ENCODE measurements at regions not wholly inside any gene's neighbourhood (a gene's known extent, or its start where the extent isn't known, plus 50 kb on each side); places are given as distances from the start of the nearest gene placed in this dataset.

- H3K27ac ChIP-seq (ENCODE audit: control insufficient read depth, insufficient read depth, low read length) = no peak overlapping the region
- no peak overlapping the region for H3K9ac ChIP-seq (ENCODE audit: control insufficient read depth, extremely low read depth, insufficient read depth, low read length)
- no peaks in the 10 kb centered on the region for H4K20me1 ChIP-seq (ENCODE audit: control insufficient read depth, extremely low read depth, insufficient read depth, low read length)
- H3K9me1 ChIP-seq (ENCODE audit: control insufficient read depth, extremely low read depth, insufficient read depth, low read length) = no peaks in the 10 kb centered on the region
- no peaks in the 10 kb centered on the region for H3K79me2 ChIP-seq (ENCODE audit: control insufficient read depth, insufficient read depth, low read length)
- no peak for FAIRE-seq
- H3K4me2 ChIP-seq (ENCODE audit: control insufficient read depth, extremely low read depth, insufficient read depth, low read depth, low read length) = no peak overlapping the region
- H3K4me3 ChIP-seq (ENCODE audit: control insufficient read depth in 2 of 3, extremely low read depth in 1 of 3, insufficient read depth in 2 of 3, low read depth in 1 of 3, low read length in 3 of 3) = no peak overlapping the region
- TF ChIP-seq EZH2 (IDR thresholded peaks at IDR 0.05; ENCODE audit: low read length) (no peak), CTCF (optimal IDR thresholded peaks at IDR 0.05 in 1 of 3, IDR thresholded peaks at IDR 0.05 in 1 of 3, conservative IDR thresholded peaks at IDR 0.05 in 1 of 3; ENCODE audit: extremely low read depth in 1 of 3, insufficient read depth in 2 of 3, low read length in 3 of 3) (no peak)
- H3K9me3 ChIP-seq (ENCODE audit: control insufficient read depth, low read depth, low read length) = no peaks in the 10 kb centered on the region
- H3K27me3 ChIP-seq (ENCODE audit: control insufficient read depth, extremely low read depth, insufficient read depth, low read length) = no peaks in the 10 kb centered on the region
- H3K4me1 ChIP-seq (ENCODE audit: control insufficient read depth, extremely low read depth, insufficient read depth, low read length) = no peaks in the 10 kb centered on the region
- dilution Hi-C loops (cut with MboI; ENCODE audit: extremely low pct_ligation_motif_present, low sequenced_read_pairs) = no loop called here
- no peak for DNase-seq (ENCODE audit: low read depth, low spot score)
- H2AFZ ChIP-seq (ENCODE audit: control insufficient read depth, low read length) = no peak overlapping the region
- no peaks in the 10 kb centered on the region for H3K36me3 ChIP-seq (ENCODE audit: control insufficient read depth in 2 of 2, extremely low read depth in 1 of 2, insufficient read depth in 2 of 2, low read length in 2 of 2)
Measured at GRCh38 chr16:86427433-86427851, 82.9 kb upstream of the FOXF1 start.

DNA sequence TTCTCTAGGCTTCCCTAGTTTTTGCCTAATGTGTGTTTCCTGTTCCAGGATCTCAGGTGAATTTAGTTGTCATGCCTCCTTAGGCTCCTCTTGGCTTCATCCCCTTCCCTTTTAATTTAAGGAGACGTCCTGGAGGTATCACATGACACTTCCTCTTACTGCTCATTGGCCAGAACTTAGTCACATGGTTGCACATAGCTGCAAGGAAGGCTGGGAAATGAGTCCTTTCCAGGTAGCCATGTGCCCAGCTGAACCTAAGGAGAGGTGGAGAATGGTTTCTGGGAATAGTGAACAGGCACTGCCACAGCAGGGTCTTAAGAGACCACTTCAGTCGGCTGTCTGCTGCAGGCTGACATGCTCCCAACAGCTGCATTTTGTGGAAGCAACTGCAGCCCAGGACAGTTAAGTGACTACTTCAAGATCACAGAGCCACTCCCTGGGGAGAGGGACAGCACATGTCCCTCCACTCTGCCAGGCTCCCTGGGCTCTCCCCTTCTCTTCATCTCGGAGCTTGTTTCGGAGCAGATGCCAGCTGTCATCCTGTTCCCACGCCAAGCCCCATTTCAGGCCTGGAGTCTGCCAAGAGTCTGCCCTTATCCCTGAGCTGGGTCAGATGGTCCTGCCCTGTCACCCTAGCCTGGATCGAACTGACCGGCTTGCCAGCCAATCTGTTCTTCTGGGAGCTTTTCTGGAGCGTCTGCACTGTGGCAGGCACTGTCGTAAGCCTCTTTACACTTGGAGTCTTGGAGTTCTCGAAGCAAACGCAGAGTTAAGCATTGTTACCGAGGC, 81.4 kb upstream of the FOXF1 start:
- FAIRE-seq (no peak), DNase-seq (ENCODE audit: low read depth, low spot score) (no peak)
- Histone ChIP-seq H3K4me2 (ENCODE audit: control insufficient read depth, extremely low read depth, insufficient read depth, low read depth, low read length) (no peak overlapping the region), H4K20me1 (ENCODE audit: control insufficient read depth, extremely low read depth, insufficient read depth, low read length) (no peaks in the 10 kb centered on the region), H2AFZ (ENCODE audit: control insufficient read depth, low read length) (no peak overlapping the region), H3K4me1 (ENCODE audit: control insufficient read depth, extremely low read depth, insufficient read depth, low read length) (no peaks in the 10 kb centered on the region), H3K9me1 (ENCODE audit: control insufficient read depth, extremely low read depth, insufficient read depth, low read length) (no peaks in the 10 kb centered on the region), H3K36me3 (ENCODE audit: control insufficient read depth in 2 of 2, extremely low read depth in 1 of 2, insufficient read depth in 2 of 2, low read length in 2 of 2) (no peaks in the 10 kb centered on the region), H3K9ac (ENCODE audit: control insufficient read depth, extremely low read depth, insufficient read depth, low read length) (no peak overlapping the region), H3K9me3 (ENCODE audit: control insufficient read depth, low read depth, low read length) (no peaks in the 10 kb centered on the region), H3K4me3 (ENCODE audit: control insufficient read depth in 2 of 3, extremely low read depth in 1 of 3, insufficient read depth in 2 of 3, low read depth in 1 of 3, low read length in 3 of 3) (no peak overlapping the region), H3K27ac (ENCODE audit: control insufficient read depth, insufficient read depth, low read length) (no peak overlapping the region), H3K79me2 (ENCODE audit: control insufficient read depth, insufficient read depth, low read length) (no peaks in the 10 kb centered on the region), H3K27me3 (ENCODE audit: control insufficient read depth, extremely low read depth, insufficient read depth, low read length) (no peaks in the 10 kb centered on the region)
- TF ChIP-seq EZH2 (IDR thresholded peaks at IDR 0.05; ENCODE audit: low read length) (no peak), CTCF (optimal IDR thresholded peaks at IDR 0.05 in 1 of 3, IDR thresholded peaks at IDR 0.05 in 1 of 3, conservative IDR thresholded peaks at IDR 0.05 in 1 of 3; ENCODE audit: extremely low read depth in 1 of 3, insufficient read depth in 2 of 3, low read length in 3 of 3) (no peak)
- dilution Hi-C loops (cut with MboI; ENCODE audit: extremely low pct_ligation_motif_present, low sequenced_read_pairs) = no loop called here

Data from keratinocyte (primary cell).